ENCODE measurements at regions not wholly inside any gene's neighbourhood (a gene's known extent, or its start where the extent isn't known, plus 50 kb on each side); places are given as distances from the start of the nearest gene placed in this dataset.

- no peak for DNase-seq (ENCODE audit: low spot score)
Observed at GRCh38 chr13:59546178-59546577, 617.5 kb downstream of the DIAPH3 start.

DNA sequence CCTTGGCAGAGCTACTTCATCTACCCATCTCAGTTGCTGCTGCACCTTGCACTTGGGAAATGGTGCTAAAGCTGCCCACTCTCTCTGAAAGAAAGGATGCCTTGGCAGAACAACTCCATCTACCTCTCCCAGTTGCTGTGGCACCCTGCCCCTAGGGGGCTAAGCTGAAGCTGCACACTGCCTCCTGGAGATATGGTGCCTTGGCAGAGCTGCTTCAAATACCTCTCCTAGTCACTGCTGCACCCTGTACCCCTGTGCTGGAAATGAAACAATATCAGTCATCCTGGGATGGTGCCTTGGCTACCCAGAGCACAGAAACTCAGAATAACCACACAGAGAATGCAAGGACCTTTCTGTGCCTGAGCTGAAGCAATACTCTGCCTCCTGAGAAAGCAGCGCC lies 615.8 kb downstream of the DIAPH3 start:
- DNase-seq (ENCODE audit: low spot score) = no peak

- DNase-seq (ENCODE audit: low spot score) = no peak
Observed at GRCh38 chr13:59562924-59563323, 600.8 kb downstream of the DIAPH3 start.

DNA sequence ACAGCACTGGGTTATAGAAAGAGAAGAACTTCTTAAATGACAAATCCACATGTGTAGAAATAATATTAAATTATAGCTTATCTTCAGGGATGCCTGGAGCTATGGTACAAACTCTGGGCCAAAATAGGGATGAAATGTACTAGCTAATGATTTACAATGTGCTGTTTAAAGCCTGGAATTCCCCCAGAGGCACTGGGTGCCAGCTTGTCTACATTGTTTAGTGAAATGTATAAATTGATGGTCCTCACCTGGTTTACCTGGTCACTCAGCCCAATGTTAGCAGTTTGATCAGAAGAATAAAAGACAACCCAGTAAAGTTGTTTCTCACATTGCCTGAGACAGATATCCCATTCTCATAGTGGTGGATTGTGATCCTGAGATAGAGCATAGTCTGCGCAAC lies 597.2 kb downstream of the DIAPH3 start:
- no peak for DNase-seq (ENCODE audit: low spot score)

DNA sequence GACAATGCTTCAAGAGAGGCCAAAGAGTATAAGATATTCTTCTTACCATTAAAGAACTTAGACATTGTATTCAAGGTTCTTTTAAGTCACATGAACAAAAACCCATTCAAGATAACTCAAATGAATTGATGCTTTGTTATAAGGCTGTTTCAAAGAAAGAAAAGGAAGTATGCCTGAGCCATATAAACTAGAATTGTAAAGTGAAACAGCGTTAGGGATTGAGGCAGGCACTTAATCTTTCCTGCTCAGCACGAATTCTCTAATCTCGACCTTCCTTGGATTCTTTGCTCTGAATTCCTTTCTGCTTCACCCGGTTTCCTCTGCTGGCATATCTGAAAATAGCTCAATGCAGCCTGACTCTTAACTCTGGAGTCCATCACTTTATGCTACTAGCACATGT lies 595.4 kb downstream of the DIAPH3 start:
- peak; percentile 53 for DNase-seq (ENCODE audit: low spot score)

GRCh38 chr13:59570204-59570603 lies 593.5 kb downstream of the DIAPH3 start:
- no peak for DNase-seq (ENCODE audit: low spot score)

GRCh38 chr13:59584101-59584500 lies 579.6 kb downstream of the DIAPH3 start:
- DNase-seq (ENCODE audit: low spot score) = no peak

DNA sequence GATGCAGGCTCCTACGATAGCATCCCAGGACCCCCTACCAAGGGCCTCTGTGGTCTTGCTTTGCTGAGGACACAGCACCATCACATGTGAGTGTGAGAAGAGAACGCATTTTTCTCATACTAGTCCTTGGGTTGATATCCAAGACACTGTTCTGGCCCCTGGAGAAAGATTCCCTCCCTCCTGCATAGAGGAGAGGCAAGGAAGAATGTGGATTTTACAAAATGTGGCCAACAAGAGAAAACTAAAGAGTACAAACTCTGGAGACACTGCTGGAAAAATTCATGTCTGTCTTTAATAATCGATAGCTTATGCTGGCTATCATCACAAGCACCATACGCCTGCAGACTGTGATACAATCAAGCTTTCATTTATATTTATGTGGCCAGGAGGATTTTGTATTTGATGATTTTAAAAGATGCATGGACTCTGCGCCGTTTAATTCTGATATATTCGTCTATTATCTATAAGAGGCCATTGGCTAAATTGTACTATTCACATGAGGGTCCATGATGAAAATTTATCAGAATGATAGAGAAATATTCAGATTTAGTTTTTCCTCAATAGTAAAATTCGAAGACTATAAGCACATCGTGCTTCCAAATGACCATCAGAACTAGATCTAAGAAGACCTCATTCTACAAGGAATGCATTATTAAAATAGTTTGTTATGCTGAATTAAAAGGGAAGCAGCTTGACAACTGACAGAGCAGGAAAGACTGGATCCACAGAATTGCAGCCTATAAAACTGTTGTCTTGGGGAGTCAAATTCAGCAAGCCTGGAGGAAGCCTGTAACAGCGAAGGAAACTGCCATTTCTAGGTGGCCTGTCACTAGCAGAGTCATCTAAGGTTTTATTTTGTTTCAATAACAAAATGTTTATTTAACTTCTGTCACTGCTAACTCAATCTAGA lies 578.7 kb downstream of the DIAPH3 start:
- DNase-seq (ENCODE audit: low spot score) = no peak

DNA sequence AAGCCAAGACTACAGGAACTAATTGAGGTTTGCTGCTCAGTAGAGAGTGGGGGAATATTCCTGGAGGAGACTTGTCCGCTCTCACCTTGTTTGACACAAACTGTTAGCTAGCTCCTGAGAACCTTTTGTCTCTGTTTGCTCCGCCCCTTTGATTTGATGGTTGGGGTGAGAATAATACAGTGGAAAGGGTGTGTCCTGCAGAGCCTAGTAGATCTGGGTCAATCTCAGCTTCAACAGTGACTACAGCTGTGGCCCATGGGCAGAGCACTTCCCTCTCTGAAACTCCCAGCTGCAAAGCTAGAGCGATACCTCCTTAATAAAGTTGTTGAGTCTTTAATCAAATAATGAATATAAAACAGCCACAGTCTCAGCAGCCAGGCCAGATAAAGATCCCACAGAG lies 576.7 kb downstream of the DIAPH3 start:
- no peak for DNase-seq (ENCODE audit: low spot score)

DNA sequence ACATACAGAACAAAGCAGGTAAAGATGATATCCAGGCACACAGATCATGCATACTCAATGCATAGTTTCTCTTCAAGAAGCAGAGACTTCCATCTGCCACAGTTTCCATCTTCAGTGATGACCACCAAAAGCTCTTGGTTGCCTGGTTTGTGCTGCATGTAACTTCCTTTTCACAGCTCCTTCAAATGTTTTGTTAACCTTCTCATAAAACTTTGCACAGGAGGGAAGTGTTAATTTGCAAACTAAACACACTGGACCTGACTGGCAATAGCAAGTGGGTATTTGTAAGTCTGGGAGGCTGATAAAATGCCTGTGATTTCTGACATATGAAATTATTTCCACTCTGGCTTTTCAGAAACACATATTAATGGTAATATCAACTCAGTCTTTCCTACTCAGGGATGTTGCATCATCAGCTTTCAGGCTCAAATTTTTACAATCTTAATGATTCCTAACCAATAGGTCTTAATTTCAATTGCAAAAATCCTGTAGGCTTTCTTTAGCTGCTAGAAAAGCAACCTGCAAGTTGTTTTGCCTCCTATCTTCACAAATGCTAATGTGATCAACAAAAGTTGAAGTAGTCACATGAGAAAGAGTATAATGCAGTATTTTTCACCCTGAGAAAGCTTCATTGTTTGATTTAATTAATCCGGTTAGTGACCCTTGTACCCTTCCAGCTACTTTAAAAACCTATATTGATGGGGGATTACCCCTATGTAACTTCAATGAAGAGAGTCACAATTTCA lies 575.6 kb downstream of the DIAPH3 start:
- DNase-seq (ENCODE audit: low spot score) = no peak

GRCh38 chr13:59588717-59589067 lies 575.0 kb downstream of the DIAPH3 start:
- DNase-seq (ENCODE audit: low spot score) = no peak

DNA sequence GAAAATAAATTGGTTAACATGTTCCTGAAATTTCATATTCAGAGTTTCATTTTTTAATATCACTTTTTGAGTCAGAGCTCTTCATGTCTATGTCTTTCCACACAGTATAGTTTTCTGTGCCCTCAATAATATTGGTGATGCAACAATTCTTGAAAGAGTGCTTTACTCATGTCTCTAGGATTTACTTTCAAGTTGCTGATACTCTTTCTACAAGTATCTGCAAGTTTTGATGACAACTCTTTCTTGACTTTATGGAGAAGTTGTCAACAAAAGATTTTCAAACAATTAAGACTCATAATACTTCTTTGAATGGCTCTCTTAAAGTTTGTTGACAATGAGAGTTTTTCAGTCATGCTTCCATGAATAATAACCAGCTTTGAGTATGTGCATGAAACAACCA lies 561.7 kb downstream of the DIAPH3 start:
- DNase-seq (ENCODE audit: low spot score) = no peak

GRCh38 chr13:59603646-59604045 lies 560.1 kb downstream of the DIAPH3 start:
- DNase-seq (ENCODE audit: low spot score) = no peak

DNA sequence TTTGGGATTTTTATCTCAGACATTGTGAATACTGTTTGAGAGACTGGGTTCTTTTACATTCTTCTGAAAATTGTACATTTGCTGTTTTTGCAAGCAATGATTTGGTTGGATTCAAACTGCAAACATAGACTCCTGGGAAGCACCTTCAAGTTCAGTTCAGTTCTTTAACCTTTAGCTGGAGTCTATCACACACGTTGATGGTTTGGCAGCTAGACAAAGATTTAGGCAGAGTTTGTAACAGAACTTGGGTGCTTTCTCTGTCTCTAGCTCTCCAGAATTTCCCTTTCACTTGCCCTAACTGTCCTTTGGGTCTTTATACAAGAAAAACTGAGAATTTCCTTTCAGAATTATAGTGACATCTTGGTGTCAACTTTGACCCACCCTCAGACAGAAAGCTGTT lies 556.6 kb downstream of the DIAPH3 start:
- no peak for DNase-seq (ENCODE audit: low spot score)

- DNase-seq (ENCODE audit: low spot score) = no peak
Observed at GRCh38 chr13:59607780-59608233, 555.9 kb downstream of the DIAPH3 start.

DNA sequence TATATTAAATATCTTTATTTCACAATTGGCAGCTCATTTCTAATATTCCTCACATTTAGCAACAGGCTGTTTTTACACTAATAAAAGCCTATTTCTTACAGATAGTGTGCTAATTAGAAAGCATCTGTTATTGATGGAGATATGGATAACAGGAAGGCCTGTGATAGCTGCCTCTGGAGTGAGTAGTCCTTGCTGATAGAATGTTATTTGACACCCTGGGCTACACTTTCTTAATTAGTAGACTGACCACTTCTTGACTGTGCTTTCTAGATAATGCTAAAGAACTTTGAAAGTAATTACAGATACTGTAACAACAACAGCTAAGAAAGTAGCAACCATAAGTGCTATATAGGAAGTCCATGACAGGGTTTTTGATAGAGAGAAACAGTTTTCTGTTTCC lies 554.3 kb downstream of the DIAPH3 start:
- no peak for DNase-seq (ENCODE audit: low spot score)

Data from COLO829 (cell line).